ENCODE measurements at regions not wholly inside any gene's neighbourhood (a gene's known extent, or its start where the extent isn't known, plus 50 kb on each side); places are given as distances from the start of the nearest gene placed in this dataset.

- no peak for DNase-seq (ENCODE audit: low read depth in 2 of 2)
These were observed 134.6 kb upstream of the TCF21 start for GRCh38 chr6:133754298-133754697.

DNA sequence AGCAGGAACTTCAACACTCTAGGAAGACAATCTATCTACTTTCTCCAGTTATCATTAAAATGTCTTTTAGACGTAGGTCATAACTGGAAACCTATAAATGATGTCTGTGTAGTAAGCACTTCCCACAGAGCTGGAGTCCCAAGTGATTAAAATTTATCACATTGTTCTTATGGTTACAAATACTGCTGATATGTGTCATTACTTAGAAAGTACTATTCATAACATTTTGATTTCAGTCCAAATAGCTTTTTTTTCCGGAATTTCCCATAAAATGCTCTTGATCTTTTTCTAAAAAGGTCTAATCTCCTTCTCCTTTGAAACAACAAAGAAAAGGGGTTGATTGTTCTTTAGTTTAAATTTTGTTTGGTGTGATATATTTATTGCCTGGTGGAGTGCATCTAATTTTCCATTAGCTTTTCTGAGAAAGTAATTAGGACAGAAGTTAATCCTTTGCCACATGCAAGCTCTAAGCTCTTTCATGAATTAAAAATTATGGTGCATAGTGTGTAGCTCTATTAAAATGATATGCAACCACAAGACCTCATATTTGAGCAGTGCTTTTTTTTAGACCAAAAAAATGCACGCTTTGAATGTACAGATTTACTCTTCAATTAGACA, 132.7 kb upstream of the TCF21 start:
- DNase-seq (ENCODE audit: low read depth in 2 of 2): peak; percentile 58 to 64

- DNase-seq (ENCODE audit: low read depth in 2 of 2): no peak
These were observed 131.6 kb upstream of the TCF21 start for GRCh38 chr6:133757335-133757734.

DNA sequence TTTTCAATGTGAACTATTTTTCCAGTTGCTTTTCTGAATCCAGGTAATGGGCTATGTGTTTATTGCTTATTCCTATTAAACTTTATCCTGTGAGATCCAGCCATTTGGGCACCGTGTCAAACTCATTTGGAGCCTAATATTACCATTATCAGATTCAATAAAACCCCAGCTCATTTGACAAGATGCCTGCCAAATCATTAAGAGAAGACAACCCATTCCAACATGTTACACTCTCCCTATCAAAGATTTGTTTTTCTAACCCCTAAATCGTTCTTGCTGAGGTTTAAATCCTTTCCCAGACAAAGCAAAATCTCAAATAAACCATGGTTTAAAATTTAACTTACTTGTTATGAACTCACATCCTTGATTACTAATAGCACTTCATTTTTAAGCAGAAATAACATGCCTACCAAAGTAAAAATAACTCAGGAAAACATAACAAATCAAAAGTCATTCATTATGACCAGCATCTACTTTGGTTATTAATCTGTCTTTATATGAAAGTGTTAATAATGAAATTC, 130.0 kb upstream of the TCF21 start:
- DNase-seq (ENCODE audit: low read depth in 2 of 2): no peak

GRCh38 chr6:133759524-133759923, 129.4 kb upstream of the TCF21 start:
- DNase-seq (ENCODE audit: low read depth in 2 of 2): no peak

DNA sequence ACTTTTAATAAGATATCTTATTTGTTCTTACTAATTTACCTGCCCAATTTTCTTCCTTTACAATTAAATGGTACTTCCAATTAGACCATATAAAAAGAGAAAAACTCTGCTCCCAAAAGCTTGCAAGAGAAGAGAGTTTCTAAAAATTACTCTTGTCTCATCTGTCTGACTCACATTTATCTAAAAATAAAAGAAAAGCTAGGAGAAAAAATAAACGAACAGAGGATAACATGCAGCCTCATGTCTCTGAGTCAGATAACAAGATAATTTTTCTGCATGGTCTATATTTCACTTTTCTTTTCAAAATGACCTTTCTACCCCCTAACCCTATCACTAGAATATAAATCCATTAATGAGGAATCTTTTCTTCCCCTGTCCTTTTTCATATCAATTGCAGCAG, 127.2 kb upstream of the TCF21 start:
- no peak for DNase-seq (ENCODE audit: low read depth in 2 of 2)

DNA sequence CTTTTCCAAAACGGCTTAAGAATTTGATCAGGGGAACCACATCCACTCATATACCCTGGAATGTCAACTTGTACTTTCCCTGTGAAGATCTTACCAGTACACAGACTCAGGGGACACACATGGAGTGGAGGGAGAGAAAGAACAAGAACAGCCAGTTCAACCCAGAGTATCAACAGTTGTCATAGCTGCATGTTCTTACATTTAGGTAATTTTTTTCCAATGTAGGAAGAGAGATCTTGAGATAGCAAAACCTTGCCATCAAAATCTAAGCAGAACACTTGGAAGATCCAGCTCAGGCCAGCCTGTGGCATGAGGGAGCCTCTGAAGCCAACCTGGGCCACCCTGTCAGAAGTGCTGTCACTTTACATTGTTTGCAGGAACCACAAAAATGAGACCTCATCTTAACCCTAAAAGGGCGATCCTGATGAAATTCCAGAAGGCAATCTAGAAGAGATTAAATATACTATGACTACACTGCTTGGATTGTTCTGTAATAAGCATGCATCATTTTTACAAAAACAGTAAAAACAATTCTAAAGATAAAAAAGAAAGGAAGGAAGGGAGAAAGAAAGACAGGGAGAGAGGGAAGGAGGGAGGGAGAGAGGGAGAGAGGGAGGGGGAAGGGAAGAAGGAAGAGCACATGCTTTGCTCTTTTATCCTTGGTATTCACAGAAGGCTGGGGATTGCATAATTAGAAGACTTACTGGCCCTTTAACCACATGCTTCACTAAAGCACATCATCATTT, 124.7 kb upstream of the TCF21 start:
- DNase-seq (ENCODE audit: low read depth in 2 of 2): peak; percentile 65 to 66

DNA sequence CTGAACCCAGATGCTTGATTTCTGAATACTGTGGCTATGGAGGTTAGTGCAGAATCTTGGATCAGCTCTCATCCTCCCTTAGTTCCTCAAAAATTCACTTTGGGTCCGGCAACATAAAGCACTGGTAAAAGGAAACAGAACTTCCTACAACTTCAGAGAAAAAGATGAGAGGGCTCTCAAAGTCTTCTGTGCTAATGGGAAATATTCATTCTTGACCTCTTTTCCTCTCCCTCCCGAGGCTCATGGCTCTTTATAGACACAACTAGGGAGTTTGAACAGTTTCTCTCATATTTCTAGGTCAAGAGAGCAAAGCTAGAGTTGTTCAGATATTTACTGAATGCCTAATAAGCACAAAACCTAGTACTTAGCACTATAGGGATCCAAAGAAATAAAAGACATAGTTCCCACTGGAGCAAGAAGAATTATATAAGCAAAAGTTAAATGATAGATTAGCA, 124.1 kb upstream of the TCF21 start:
- no peak for DNase-seq (ENCODE audit: low read depth in 2 of 2)

- no peak for DNase-seq (ENCODE audit: low read depth in 2 of 2)
These were observed 121.4 kb upstream of the TCF21 start for GRCh38 chr6:133767357-133767970.

- no peak for DNase-seq (ENCODE audit: low read depth in 2 of 2)
These were observed 120.1 kb upstream of the TCF21 start for GRCh38 chr6:133768656-133769295.

DNA sequence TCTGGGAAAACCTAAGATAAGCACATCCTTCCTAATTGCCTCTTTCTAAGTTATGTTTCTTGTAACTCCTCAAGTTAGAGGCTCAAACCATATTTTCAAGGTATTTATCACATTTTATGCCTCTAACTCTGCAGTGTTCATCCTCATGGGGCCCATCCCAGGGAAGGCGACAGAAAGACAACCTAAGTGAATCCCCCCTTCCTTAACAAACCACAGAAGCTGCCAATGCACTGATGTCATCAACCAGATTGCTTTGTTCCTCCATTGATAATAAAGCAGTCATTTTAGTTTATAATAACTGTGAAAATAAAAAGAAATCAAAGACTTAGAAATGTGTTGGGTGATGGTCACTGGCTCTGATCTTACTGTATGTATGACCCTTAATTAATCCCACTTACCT, 119.5 kb upstream of the TCF21 start:
- no peak for DNase-seq (ENCODE audit: low read depth in 2 of 2)

DNA sequence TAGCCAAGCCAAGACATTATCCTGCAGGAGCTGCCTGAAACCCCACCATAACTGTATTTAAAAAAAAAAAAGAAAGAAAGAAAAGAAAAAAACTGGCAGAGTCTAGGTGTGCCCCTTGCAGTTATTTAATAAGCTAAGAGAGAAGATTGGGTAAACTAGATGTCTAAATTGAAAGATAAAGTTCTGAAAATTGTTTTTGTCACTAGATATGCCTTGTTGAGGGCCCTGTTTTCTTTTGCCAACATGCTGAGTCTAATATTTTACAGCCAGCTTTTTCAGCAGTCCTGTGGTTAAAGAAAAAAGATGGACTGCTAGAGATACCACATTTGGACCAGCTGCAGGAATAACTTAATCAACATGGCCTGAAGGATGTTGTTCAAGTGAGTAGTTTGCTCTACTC, 116.3 kb upstream of the TCF21 start:
- no peak for DNase-seq (ENCODE audit: low read depth in 2 of 2)

- no peak for DNase-seq (ENCODE audit: low read depth in 2 of 2)
These were observed 115.1 kb upstream of the TCF21 start for GRCh38 chr6:133773776-133774175.

DNA sequence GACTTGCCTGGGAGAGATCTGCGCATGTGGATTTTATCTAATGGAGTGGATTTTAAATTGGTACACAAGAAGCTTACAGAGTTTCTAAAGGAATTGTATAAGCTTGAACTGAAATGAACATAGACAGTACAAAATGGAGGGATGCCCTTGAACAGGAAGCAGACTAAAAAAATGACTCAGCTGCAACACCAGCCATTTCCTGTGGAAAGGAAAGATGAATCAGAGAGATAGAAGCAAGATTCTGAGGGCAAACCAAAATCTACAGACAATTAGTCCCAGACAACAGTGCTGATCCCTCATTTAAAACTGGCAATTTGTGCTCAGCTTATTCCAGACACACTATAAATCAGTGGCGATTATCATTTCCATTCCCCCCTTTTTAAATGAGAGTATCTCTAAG, 114.6 kb upstream of the TCF21 start:
- no peak for DNase-seq (ENCODE audit: low read depth in 2 of 2)

GRCh38 chr6:133778414-133779130, 110.3 kb upstream of the TCF21 start:
- DNase-seq (ENCODE audit: low read depth in 2 of 2): no peak

DNA sequence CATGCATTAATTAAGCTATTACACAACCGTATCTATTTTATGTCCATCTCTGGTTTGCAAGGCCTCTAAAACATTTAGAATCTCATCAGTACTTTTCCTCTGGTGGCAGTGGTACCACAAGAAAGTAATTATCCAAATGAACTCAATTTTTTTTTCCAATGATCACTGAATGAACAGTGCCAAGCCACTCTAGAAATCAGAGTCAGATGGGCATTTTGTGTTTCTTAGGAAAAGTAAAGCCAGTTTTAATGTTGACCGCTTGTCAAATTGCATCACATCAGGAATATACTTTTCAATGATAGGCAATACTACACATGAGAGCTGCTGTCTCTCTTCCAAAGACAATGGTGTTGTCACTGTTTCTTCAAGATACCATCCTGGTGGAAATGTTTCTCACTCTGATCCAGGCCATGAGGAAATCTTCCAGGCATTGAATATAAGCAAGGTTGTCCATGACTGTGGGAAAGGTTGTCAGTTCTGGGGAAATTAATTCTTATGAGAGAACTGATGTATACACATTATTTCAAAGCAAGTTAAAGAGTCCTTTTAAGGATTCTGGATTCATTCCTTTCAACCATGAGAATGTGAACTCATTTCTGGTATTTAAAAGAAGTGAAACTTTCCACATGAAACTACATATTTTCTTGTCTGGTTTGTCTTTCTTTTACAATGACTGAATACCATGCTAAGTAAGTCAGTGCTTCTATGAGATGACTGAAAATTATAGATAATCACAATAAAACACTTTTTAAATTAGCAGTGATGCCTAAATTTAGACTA, 108.8 kb upstream of the TCF21 start:
- no peak for DNase-seq (ENCODE audit: low read depth in 2 of 2)

DNA sequence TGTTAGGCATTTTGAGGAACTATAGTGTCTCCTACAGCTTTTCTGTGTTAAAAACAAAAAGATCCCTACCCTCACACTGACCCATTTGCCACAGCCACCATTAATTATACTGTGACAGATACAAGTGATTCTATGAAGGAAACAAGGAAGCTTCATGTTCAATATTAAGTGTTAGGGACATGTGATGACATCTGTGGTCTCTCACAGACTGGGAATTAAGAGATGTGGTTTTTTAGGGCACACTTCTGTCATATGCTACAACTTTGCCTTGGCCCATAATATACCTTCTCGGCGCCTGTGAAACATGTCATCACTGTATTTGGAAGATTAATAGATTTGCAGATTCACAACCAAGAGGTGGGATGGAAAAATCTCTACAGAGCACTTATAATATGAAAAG, 102.9 kb upstream of the TCF21 start:
- no peak for DNase-seq (ENCODE audit: low read depth in 2 of 2)

GRCh38 chr6:133787122-133787521, 101.8 kb upstream of the TCF21 start:
- DNase-seq (ENCODE audit: low read depth in 2 of 2): no peak

GRCh38 chr6:133787859-133788505, 100.9 kb upstream of the TCF21 start:
- no peak for DNase-seq (ENCODE audit: low read depth in 2 of 2)

DNA sequence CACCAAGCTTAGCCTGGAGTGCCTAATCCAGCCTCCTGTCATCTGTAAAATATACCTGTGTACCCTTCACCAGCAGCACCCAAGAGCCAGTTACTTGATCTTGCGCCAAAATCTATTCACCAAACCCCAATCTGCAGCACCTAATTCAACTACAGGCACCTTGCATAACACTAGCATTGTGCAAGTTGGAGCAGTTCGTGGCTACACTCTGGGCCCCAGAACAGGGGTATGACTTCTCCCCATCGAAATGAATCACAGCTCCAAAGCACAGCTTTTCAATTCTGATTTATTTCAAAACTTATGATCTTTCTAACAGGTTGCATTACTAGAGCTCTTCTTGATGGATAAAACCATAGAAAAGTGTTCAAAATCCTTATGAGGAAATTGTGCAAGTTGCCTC, 100.4 kb upstream of the TCF21 start:
- DNase-seq (ENCODE audit: low read depth in 2 of 2): no peak
